H1 (cell line): ENCODE measurements at regions not wholly inside any gene's neighbourhood (a gene's known extent, or its start where the extent isn't known, plus 50 kb on each side); places are given as distances from the start of the nearest gene placed in this dataset.

ENCODE experiments used
- CTCF ChIA-PET: fragments of 300-600 bp; sonication (Branson Sonifier 250); formaldehyde crosslinking; loops from one replicate; lab custom pipeline; 2021; ENCODE audit not compliant: partially characterized antibody; lab: Charles Lee
- POLR2A ChIA-PET: fragments of 300-600 bp; sonication (Branson Sonifier 250); formaldehyde crosslinking; loops from one replicate; lab custom pipeline; 2021; ENCODE audit warnings: inconsistent platforms; ENCODE audit not compliant: partially characterized antibody; lab: Charles Lee
- DNase-seq, 2 experiments: peaks; one replicate each; pipeline versions ENCODE4 v3.0.0 to v3.0.0-alpha.2; 2010 to 2022; ENCODE audit warnings: low spot score in 2 of 2, low read depth in 1 of 2, mixed read lengths in 1 of 2
- FAIRE-seq: peaks from 2 replicates; lab custom pipeline; 2011; peaks lifted over from hg19 to GRCh38; lab: Jason Lieb, UNC
- H2AFZ ChIP-seq: 2 replicates; pipeline ENCODE4 v1.8.1; 2012; ENCODE audit warnings: low read length, inconsistent platforms
- H2AK5ac ChIP-seq: 2 replicates; pipeline ENCODE4 v1.6.1; 2013; ENCODE audit warnings: low read depth, low read length
- H2BK120ac ChIP-seq: replicated peaks from 2 replicates; pipeline ENCODE3; 2013; ENCODE audit warnings: low read depth, low read length, inconsistent platforms
- H2BK12ac ChIP-seq: 2 replicates; pipeline ENCODE4 v1.6.1; 2013; ENCODE audit warnings: low read depth, low read length
- H2BK15ac ChIP-seq: 2 replicates; pipeline ENCODE4 v1.6.1; 2013; ENCODE audit warnings: low read length
- H2BK20ac ChIP-seq: 2 replicates; pipeline ENCODE4 v1.6.1; 2013; ENCODE audit warnings: low read length
- H2BK5ac ChIP-seq: 2 replicates; pipeline ENCODE4 v1.6.1; 2013; ENCODE audit warnings: low read depth, low read length
- H3K14ac ChIP-seq: 2 replicates; pipeline ENCODE4 v1.6.1; 2013; ENCODE audit warnings: inconsistent platforms; ENCODE audit not compliant: insufficient read length
- H3K18ac ChIP-seq: 2 replicates; pipeline ENCODE4 v1.6.1; 2013; ENCODE audit warnings: low read length; ENCODE audit errors: extremely low read depth
- H3K23ac ChIP-seq: 2 replicates; pipeline ENCODE4 v1.6.1; 2013; ENCODE audit warnings: inconsistent platforms; ENCODE audit not compliant: insufficient read length
- H3K23me2 ChIP-seq: 2 replicates; pipeline ENCODE4 v1.6.1; 2013; ENCODE audit warnings: low read depth, low read length
- H3K27ac ChIP-seq: 2 replicates; pipeline ENCODE4 v1.6.1; 2011; ENCODE audit warnings: low read depth, low read length, inconsistent platforms
- H3K27me3 ChIP-seq, 4 experiments: replicated peaks in 1 of 4; 1 replicate in 1 of 4; 2 replicates in 3 of 4; pipeline versions ENCODE4 v1.6.1 to v1.8.1; 2011 to 2013; ENCODE audit warnings: low read length in 3 of 4, mild to moderate bottlenecking in 3 of 4, inconsistent platforms in 2 of 4, mixed read lengths in 2 of 4, moderate library complexity in 1 of 4; ENCODE audit not compliant: control insufficient read depth in 3 of 4, insufficient read depth in 3 of 4; ENCODE audit errors: extremely low read depth in 1 of 4
- H3K36me3 ChIP-seq, 4 experiments: 2 replicates each; pipeline versions ENCODE4 v1.6.1 to v1.8.1; 2011 to 2013; ENCODE audit warnings: mild to moderate bottlenecking in 4 of 4, low read length in 3 of 4, moderate library complexity in 2 of 4, control low read depth in 1 of 4, inconsistent platforms in 1 of 4; ENCODE audit not compliant: insufficient read depth in 4 of 4, control insufficient read depth in 2 of 4
- H3K4ac ChIP-seq: replicated peaks from 2 replicates; pipeline ENCODE3; 2013; ENCODE audit warnings: low read length, low read depth, mixed read lengths, inconsistent platforms; ENCODE audit not compliant: insufficient read length
- H3K4me1 ChIP-seq, 4 experiments: replicated peaks in 1 of 4; 1 replicate in 1 of 4; 2 replicates in 3 of 4; pipeline versions ENCODE4 v1.6.1 to v1.8.1; 2011 to 2013; ENCODE audit warnings: low read length in 3 of 4, inconsistent platforms in 2 of 4, mixed read lengths in 1 of 4; ENCODE audit not compliant: insufficient read depth in 4 of 4, control insufficient read depth in 3 of 4
- H3K4me2 ChIP-seq, 2 experiments: 2 replicates each; pipeline versions ENCODE4 v1.6.1 to v1.8.1; 2011 to 2013; ENCODE audit warnings: low read depth in 2 of 2, low read length in 2 of 2, control low read depth in 1 of 2, inconsistent platforms in 1 of 2, mild to moderate bottlenecking in 1 of 2; ENCODE audit not compliant: insufficient read depth in 1 of 2
- H3K4me3 ChIP-seq, 4 experiments: fragments of 200-600, 300-600 bp in 1 of 4; sonication (generic), shearing (Covaris generic), sonication (Bioruptor Twin) in 1 of 4; 2 replicates each; pipeline versions ENCODE4 v1.5.1 to v1.8.1; 2011 to 2016; ENCODE audit warnings: low read length in 4 of 4, low read depth in 3 of 4, control low read depth in 2 of 4, inconsistent platforms in 2 of 4, mild to moderate bottlenecking in 2 of 4, mixed read lengths in 1 of 4, moderate library complexity in 1 of 4; ENCODE audit not compliant: insufficient read depth in 2 of 4; ENCODE audit errors: extremely low read depth in 1 of 4
- H3K56ac ChIP-seq: replicated peaks from 2 replicates; pipeline ENCODE3; 2013; ENCODE audit warnings: low read depth, mild to moderate bottlenecking, mixed read lengths, low read length, inconsistent platforms; ENCODE audit not compliant: insufficient read length
- H3K79me1 ChIP-seq: 2 replicates; pipeline ENCODE4 v1.6.1; 2013; ENCODE audit warnings: low read depth, low read length, control low read depth
- H3K79me2 ChIP-seq, 2 experiments: 2 replicates each; pipeline versions ENCODE4 v1.6.1 to v1.8.1; 2012 to 2013; ENCODE audit warnings: low read length in 2 of 2, mild to moderate bottlenecking in 2 of 2, inconsistent platforms in 1 of 2; ENCODE audit not compliant: insufficient read depth in 2 of 2, control insufficient read depth in 1 of 2
- H3K9ac ChIP-seq, 4 experiments: replicated peaks in 1 of 4; 1 replicate in 1 of 4; 2 replicates in 3 of 4; pipeline versions ENCODE4 v1.6.1 to v1.8.1; 2011 to 2013; ENCODE audit warnings: low read depth in 3 of 4, low read length in 3 of 4, control low read depth in 2 of 4, mild to moderate bottlenecking in 2 of 4, moderate library complexity in 2 of 4, inconsistent platforms in 1 of 4; ENCODE audit errors: extremely low read depth in 1 of 4
- H3K9me3 ChIP-seq, 2 experiments: 2 replicates each; pipeline versions ENCODE4 v1.6.1 to v1.8.1; 2012 to 2013; ENCODE audit warnings: mild to moderate bottlenecking in 2 of 2, moderate library complexity in 2 of 2, control low read depth in 1 of 2, inconsistent platforms in 1 of 2, low read depth in 1 of 2, low read length in 1 of 2, mixed read lengths in 1 of 2; ENCODE audit not compliant: insufficient read depth in 2 of 2
- H4K20me1 ChIP-seq, 2 experiments: replicated peaks in 1 of 2; 2 replicates each; pipeline versions ENCODE3 to v1.8.1; 2011 to 2013; ENCODE audit warnings: inconsistent platforms in 2 of 2, low read length in 2 of 2, mild to moderate bottlenecking in 1 of 2; ENCODE audit not compliant: insufficient read depth in 2 of 2, control insufficient read depth in 1 of 2
- H4K5ac ChIP-seq: 2 replicates; pipeline ENCODE4 v1.6.1; 2013; ENCODE audit warnings: low read length, low read depth, mixed read lengths, inconsistent platforms; ENCODE audit not compliant: insufficient read length
- H4K8ac ChIP-seq: 2 replicates; pipeline ENCODE4 v1.8.0; 2013; ENCODE audit warnings: mild to moderate bottlenecking, moderate library complexity, low read length, inconsistent platforms; ENCODE audit not compliant: insufficient read depth; ENCODE audit errors: extremely low read depth
- H4K91ac ChIP-seq: replicated peaks from 2 replicates; pipeline ENCODE3; 2013; ENCODE audit warnings: low read length, mixed read lengths, inconsistent platforms; ENCODE audit not compliant: insufficient read length
- BCL11A ChIP-seq, 2 experiments: IDR thresholded peaks; one replicate each; pipeline ENCODE4 v1.6.1; 2011; ENCODE audit warnings: low read depth in 2 of 2, low read length in 2 of 2, mild to moderate bottlenecking in 2 of 2
- TCF12 ChIP-seq: IDR thresholded peaks from 2 replicates; pipeline ENCODE4 v1.6.1; 2011; ENCODE audit warnings: low read depth, mild to moderate bottlenecking, low read length
- WGBS, 2 experiments: shearing (Covaris generic) in 1 of 2; methylation state at CpG; one replicate each; pipeline versions ENCODE4 v1.1.6 to v1.1.7; 2013 to 2015; ENCODE audit warnings: low lambda C conversion rate in 2 of 2, mixed read lengths in 2 of 2, inconsistent platforms in 1 of 2, low coverage in 1 of 2, missing lambda C conversion rate in 1 of 2; ENCODE audit not compliant: insufficient replicate concordance in 2 of 2, insufficient coverage in 1 of 2, insufficient read length in 1 of 2; ENCODE audit errors: extremely low coverage in 1 of 2, missing lambda C conversion rate in 1 of 2; 5-methylcytosine and 5-hydroxymethylcytosine counted together
- TF ChIP-seq, protein P1 (sequence below), 3 experiments: IDR thresholded peaks; 1 replicate in 2 of 3; 2 replicates in 1 of 3; pipeline versions ENCODE4 v1.5.1 to v1.6.1; 2011; ENCODE audit warnings: low read length in 3 of 3, mild to moderate bottlenecking in 3 of 3, inconsistent platforms in 2 of 3, low read depth in 1 of 3, moderate library complexity in 1 of 3; ENCODE audit not compliant: insufficient read depth in 1 of 3; ENCODE audit errors: control extremely low read depth in 1 of 3

DNA sequence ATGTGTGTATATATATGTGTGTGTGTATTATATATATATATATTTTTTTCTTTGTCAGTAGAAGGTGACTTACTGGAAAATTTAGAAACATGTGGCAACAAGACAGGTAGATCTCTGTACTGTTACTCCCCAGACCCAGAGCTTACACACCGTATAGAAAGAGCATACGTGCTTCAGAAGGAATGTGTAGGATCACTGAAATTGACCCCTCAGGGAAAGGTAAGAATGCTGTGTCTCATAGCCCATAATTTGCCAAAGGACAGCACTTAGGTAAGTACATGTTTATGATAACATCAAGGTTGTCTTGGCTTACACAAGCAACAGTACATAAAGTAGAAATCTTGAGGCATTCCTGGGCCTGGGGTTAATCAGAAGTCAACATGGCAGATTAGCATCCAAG is 54.2 kb upstream of the PDE3B start:
- DNase-seq: no peak
- CTCF ChIA-PET: no interaction called here
- Histone ChIP-seq H3K27me3 (no peaks in the 10 kb centered on the region), H3K9ac (no peak overlapping the region), H4K8ac (no peak overlapping the region), H3K9me3 (peaks cover 0 to 4% of the 10 kb centered on the region in 2 experiments; a peak in 1 of 4 replicates), H2AFZ (no peak overlapping the region), H3K4me1 (no peaks in the 10 kb centered on the region), H3K23ac (no peak overlapping the region), H3K4me2 (no peak overlapping the region), H2BK15ac (no peak overlapping the region), H2AK5ac (no peak overlapping the region), H4K91ac (no peak overlapping the region), H3K27ac (no peak overlapping the region), H3K36me3 (no peaks in the 10 kb centered on the region), H3K79me1 (no peaks in the 10 kb centered on the region), H2BK20ac (no peak overlapping the region), H3K18ac (no peak overlapping the region), H2BK12ac (no peak overlapping the region), H4K5ac (no peak overlapping the region), H3K23me2 (no peaks in the 10 kb centered on the region), H3K14ac (no peak overlapping the region), H3K79me2 (no peaks in the 10 kb centered on the region), H3K56ac (no peak overlapping the region), H3K4me3 (no peak overlapping the region), H4K20me1 (no peaks in the 10 kb centered on the region), H2BK120ac (no peak overlapping the region), H3K4ac (no peak overlapping the region), H2BK5ac (no peak overlapping the region)
- no peak for TF ChIP-seq TCF12
- TF ChIP-seq, protein P1, sequence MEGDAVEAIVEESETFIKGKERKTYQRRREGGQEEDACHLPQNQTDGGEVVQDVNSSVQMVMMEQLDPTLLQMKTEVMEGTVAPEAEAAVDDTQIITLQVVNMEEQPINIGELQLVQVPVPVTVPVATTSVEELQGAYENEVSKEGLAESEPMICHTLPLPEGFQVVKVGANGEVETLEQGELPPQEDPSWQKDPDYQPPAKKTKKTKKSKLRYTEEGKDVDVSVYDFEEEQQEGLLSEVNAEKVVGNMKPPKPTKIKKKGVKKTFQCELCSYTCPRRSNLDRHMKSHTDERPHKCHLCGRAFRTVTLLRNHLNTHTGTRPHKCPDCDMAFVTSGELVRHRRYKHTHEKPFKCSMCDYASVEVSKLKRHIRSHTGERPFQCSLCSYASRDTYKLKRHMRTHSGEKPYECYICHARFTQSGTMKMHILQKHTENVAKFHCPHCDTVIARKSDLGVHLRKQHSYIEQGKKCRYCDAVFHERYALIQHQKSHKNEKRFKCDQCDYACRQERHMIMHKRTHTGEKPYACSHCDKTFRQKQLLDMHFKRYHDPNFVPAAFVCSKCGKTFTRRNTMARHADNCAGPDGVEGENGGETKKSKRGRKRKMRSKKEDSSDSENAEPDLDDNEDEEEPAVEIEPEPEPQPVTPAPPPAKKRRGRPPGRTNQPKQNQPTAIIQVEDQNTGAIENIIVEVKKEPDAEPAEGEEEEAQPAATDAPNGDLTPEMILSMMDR (IDR thresholded peaks at IDR 0.05; ENCODE audit: control extremely low read depth in 1 of 3, insufficient read depth in 1 of 3, low read depth in 1 of 3, low read length in 3 of 3): no peak
- TF ChIP-seq BCL11A (IDR thresholded peaks at IDR 0.05; ENCODE audit: low read depth in 2 of 2, low read length in 2 of 2): no peak
- POLR2A ChIA-PET: no interaction called here
- no peak for FAIRE-seq
- 89% methylated on average over 2 of the region's 2 CpGs; no CpG with 5 or more reads in 1 of the 2 experiments for WGBS, 2 experiments
